PFSK-1 (cell line): ENCODE measurements at regions not wholly inside any gene's neighbourhood (a gene's known extent, or its start where the extent isn't known, plus 50 kb on each side); places are given as distances from the start of the nearest gene placed in this dataset.

Source experiments
- POLR2AphosphoS5 ChIP-seq: IDR thresholded peaks from 2 replicates; pipeline ENCODE4 v1.6.1; 2012; ENCODE audit warnings: low read depth, mild to moderate bottlenecking, control low read depth, low read length, moderate library complexity
- SIN3A ChIP-seq: IDR thresholded peaks from 2 replicates; pipeline ENCODE4 v1.6.1; 2012; ENCODE audit warnings: mild to moderate bottlenecking, low read length, moderate library complexity, borderline replicate concordance; ENCODE audit not compliant: insufficient read depth
- TAF1 ChIP-seq: IDR thresholded peaks from 2 replicates; pipeline ENCODE4 v1.6.1; 2012; ENCODE audit warnings: low read length, control low read depth, borderline replicate concordance; ENCODE audit not compliant: insufficient read depth
- TF ChIP-seq, protein P1 (sequence below), 2 experiments: IDR thresholded peaks; 2 replicates each; pipeline versions ENCODE4 v1.6.1 to v1.8.0; 2011 to 2012; ENCODE audit warnings: low read depth in 2 of 2, low read length in 2 of 2, control low read depth in 1 of 2, inconsistent platforms in 1 of 2, mild to moderate bottlenecking in 1 of 2, moderate library complexity in 1 of 2; ENCODE audit not compliant: insufficient read depth in 1 of 2

DNA sequence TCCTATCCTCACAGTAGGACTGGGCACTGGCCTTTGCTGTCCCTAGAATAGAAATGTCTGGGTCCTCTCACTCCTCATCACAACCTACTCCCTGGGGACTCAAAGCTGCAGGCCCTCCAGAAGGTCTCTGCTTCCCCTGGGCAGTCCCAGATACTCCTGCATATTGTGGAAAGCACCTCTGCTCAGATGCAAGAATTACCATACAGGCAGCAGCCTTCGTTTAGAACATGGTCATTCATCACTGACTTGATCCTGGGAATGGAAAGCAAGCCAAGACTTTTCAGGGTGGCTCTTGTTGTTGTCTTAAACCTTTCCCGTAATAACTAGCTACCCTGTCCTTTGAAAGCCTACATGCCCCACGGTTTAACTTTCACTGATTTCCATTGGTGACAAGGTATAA is 53.1 kb upstream of the NPAS2 start:
- TF ChIP-seq POLR2AphosphoS5 (no peak), TAF1 (no peak), SIN3A (no peak)
- TF ChIP-seq, protein P1, sequence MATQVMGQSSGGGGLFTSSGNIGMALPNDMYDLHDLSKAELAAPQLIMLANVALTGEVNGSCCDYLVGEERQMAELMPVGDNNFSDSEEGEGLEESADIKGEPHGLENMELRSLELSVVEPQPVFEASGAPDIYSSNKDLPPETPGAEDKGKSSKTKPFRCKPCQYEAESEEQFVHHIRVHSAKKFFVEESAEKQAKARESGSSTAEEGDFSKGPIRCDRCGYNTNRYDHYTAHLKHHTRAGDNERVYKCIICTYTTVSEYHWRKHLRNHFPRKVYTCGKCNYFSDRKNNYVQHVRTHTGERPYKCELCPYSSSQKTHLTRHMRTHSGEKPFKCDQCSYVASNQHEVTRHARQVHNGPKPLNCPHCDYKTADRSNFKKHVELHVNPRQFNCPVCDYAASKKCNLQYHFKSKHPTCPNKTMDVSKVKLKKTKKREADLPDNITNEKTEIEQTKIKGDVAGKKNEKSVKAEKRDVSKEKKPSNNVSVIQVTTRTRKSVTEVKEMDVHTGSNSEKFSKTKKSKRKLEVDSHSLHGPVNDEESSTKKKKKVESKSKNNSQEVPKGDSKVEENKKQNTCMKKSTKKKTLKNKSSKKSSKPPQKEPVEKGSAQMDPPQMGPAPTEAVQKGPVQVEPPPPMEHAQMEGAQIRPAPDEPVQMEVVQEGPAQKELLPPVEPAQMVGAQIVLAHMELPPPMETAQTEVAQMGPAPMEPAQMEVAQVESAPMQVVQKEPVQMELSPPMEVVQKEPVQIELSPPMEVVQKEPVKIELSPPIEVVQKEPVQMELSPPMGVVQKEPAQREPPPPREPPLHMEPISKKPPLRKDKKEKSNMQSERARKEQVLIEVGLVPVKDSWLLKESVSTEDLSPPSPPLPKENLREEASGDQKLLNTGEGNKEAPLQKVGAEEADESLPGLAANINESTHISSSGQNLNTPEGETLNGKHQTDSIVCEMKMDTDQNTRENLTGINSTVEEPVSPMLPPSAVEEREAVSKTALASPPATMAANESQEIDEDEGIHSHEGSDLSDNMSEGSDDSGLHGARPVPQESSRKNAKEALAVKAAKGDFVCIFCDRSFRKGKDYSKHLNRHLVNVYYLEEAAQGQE (IDR thresholded peaks at IDR 0.05; ENCODE audit: insufficient read depth in 1 of 2, low read depth in 2 of 2, low read length in 2 of 2): no peak
